NCI-H2171 (cell line): ENCODE measurements at regions not wholly inside any gene's neighbourhood (a gene's known extent, or its start where the extent isn't known, plus 50 kb on each side); places are given as distances from the start of the nearest gene placed in this dataset.

ENCODE experiments used
- DNase-seq: peaks from one replicate; lab custom pipeline; 2025; lab: John Stamatoyannopoulos, UW

DNA sequence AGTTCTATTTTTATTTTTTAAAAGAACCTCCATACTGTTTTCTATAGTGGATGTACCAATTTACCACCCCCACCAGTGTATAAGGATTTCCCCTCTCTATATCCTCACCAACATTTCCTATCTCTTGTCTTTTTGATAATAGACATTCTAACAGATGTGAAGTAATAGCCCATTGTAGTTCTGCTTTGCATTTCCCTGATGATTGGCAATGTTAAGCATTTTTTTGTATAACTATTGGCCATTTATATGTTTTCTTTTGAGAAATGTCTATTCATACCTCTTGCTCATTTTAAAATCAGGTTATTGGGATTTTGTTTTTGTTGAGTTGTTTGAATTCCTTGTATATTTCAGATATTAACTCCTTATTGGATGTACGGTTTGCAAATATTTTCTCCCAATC, 251.1 kb upstream of the HTR2C start:
- DNase-seq: no peak

- DNase-seq: no peak
Measured at GRCh38 chrX:114334473-114334982, 249.4 kb upstream of the HTR2C start.

- no peak for DNase-seq
Measured at GRCh38 chrX:114338870-114339269, 245.0 kb upstream of the HTR2C start.

DNA sequence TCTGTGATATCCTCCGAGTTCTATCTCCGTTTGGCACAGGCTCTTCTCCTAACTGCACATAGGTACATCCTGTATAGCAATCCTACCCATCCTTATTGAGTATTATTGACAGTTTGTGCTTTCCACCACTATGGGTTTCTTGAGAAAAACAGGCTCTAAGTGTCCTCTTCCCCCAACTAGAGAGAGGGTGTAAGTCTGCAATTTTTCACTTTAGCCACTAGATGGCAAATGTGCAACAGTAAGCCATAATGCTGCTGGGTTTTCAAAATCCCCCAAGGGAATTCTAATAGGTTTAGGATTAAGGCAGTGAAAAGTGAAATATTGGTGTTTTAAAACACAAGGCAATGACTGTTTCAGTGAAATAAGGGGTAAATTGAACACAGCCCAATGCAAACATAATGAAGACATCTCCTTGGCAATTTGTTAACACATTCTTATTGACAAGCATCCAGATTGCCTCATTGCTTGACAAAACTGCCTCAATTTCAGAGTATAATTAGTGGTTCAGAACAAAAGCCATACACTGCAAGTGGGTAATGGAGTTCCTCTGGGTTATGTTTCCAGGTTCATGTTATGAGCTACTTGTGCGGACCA, 239.0 kb upstream of the HTR2C start:
- peak; percentile 21 for DNase-seq

GRCh38 chrX:114361076-114361725, 222.7 kb upstream of the HTR2C start:
- no peak for DNase-seq

DNA sequence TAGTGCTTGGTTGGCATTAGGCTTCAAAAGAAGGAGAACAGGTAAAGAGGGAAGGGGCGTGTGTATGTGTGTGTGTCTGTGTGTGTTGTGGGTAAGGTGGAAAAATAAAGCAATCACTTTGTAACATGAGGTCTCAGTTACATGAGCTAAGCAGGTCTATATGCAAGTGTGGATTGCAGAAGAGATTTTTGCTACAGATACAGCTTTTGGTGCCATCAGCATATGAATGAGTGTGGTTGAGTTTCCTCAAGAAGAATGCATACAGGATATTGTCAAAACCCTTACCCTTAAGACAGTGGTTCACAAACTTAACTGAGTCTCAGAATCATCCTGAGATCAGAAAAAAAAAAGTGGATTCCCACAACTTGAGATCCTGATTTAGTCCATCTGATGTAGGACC, 220.5 kb upstream of the HTR2C start:
- no peak for DNase-seq

- no peak for DNase-seq
Measured at GRCh38 chrX:114365065-114365834, 218.6 kb upstream of the HTR2C start.

- DNase-seq: no peak
Measured at GRCh38 chrX:114372937-114373336, 210.9 kb upstream of the HTR2C start.

- DNase-seq: no peak
Measured at GRCh38 chrX:114390251-114390796, 193.6 kb upstream of the HTR2C start.
